SK-N-SH (cell line): ENCODE measurements at regions not wholly inside any gene's neighbourhood (a gene's known extent, or its start where the extent isn't known, plus 50 kb on each side); places are given as distances from the start of the nearest gene placed in this dataset.
A peak's percentile ranks its signal among the peaks of the same experiment; 100 is the strongest.

Experiments used
- CTCF ChIA-PET: fragments of 300-600, 350-600 bp; formaldehyde crosslinking; extraction: SDS; loops from one replicate; lab custom pipeline; 2021; lab: Yijun Ruan, JAX
- POLR2A ChIA-PET: fragments of 350-600 bp; sonication (Branson Sonifier 250); formaldehyde crosslinking; extraction: SDS; loops from one replicate; lab custom pipeline; 2020; ENCODE audit warnings: antibody characterized with exemption, inconsistent platforms; lab: Yijun Ruan, JAX
- DNase-seq: peaks from one replicate; pipeline ENCODE4 v3.0.0; 2012
- H2AFZ ChIP-seq: fragments of 200-600 bp; sonication (generic); 2 replicates; pipeline ENCODE4 v1.8.1; 2016; ENCODE audit warnings: antibody characterized with exemption, mild to moderate bottlenecking, low read depth
- H3F3A ChIP-seq: fragments of 200-600 bp; sonication (generic); replicated peaks from 2 replicates; pipeline ENCODE3; 2016; ENCODE audit warnings: antibody characterized with exemption, mild to moderate bottlenecking; ENCODE audit not compliant: insufficient read depth
- H3K27ac ChIP-seq, 2 experiments: fragments of 200-500 bp in 1 of 2; fragments of 200-600 bp in 1 of 2; sonication (Bioruptor generic) in 1 of 2; sonication (generic), shearing (Covaris generic) in 1 of 2; 2 replicates each; pipeline versions ENCODE4 v1.5.1 to v1.6.1; 2014 to 2016; ENCODE audit warnings: low read depth in 2 of 2, inconsistent platforms in 1 of 2, low read length in 1 of 2, mild to moderate bottlenecking in 1 of 2, mixed read lengths in 1 of 2
- H3K27me3 ChIP-seq: fragments of 200-600 bp; sonication (generic), shearing (Covaris generic); 2 replicates; pipeline ENCODE4 v1.6.1; 2016; ENCODE audit warnings: mixed run types; ENCODE audit not compliant: insufficient read depth
- H3K36me3 ChIP-seq, 2 experiments: fragments of 200-500 bp in 1 of 2; fragments of 200-600 bp in 1 of 2; sonication (Bioruptor generic) in 1 of 2; sonication (generic) in 1 of 2; replicated peaks in 1 of 2; 2 replicates each; pipeline versions ENCODE3 to v1.5.1; 2014 to 2016; ENCODE audit warnings: low read length in 1 of 2, mild to moderate bottlenecking in 1 of 2; ENCODE audit not compliant: insufficient read depth in 2 of 2, control insufficient read depth in 1 of 2
- H3K4me1 ChIP-seq, 2 experiments: fragments of 200-500 bp in 1 of 2; fragments of 200-600 bp in 1 of 2; sonication (Bioruptor generic) in 1 of 2; sonication (generic), shearing (Covaris generic) in 1 of 2; 2 replicates each; pipeline versions ENCODE4 v1.5.1 to v1.6.1; 2014 to 2016; ENCODE audit warnings: low read depth in 1 of 2, low read length in 1 of 2, mixed run types in 1 of 2; ENCODE audit not compliant: insufficient read depth in 2 of 2, control insufficient read depth in 1 of 2
- H3K4me2 ChIP-seq: fragments of 200-600 bp; sonication (generic), shearing (Covaris generic); 2 replicates; pipeline ENCODE4 v1.6.1; 2017; ENCODE audit warnings: mixed run types
- H3K4me3 ChIP-seq, 2 experiments: fragments of 200-500 bp in 1 of 2; fragments of 200-600 bp in 1 of 2; sonication (Bioruptor generic) in 1 of 2; sonication (generic), shearing (Covaris generic) in 1 of 2; 2 replicates each; pipeline versions ENCODE4 v1.5.1 to v1.8.1; 2014 to 2016; ENCODE audit warnings: low read depth in 2 of 2, inconsistent platforms in 1 of 2, low read length in 1 of 2, mild to moderate bottlenecking in 1 of 2, mixed read lengths in 1 of 2, moderate library complexity in 1 of 2
- H3K79me2 ChIP-seq: fragments of 200-600 bp; sonication (generic); 2 replicates; pipeline ENCODE4 v1.8.1; 2017; ENCODE audit warnings: mild to moderate bottlenecking; ENCODE audit not compliant: insufficient read depth
- H3K9ac ChIP-seq: fragments of 200-600 bp; sonication (generic); 2 replicates; pipeline ENCODE4 v1.6.1; 2017; ENCODE audit warnings: mixed run types
- H3K9me2 ChIP-seq: fragments of 200-600 bp; sonication (generic); 2 replicates; pipeline ENCODE4 v1.6.1; 2017; ENCODE audit warnings: mixed run types
- H3K9me3 ChIP-seq: fragments of 200-600 bp; sonication (generic); 2 replicates; pipeline ENCODE4 v1.6.1; 2017; ENCODE audit warnings: mixed run types, mild to moderate bottlenecking, moderate library complexity
- H4K20me1 ChIP-seq: fragments of 200-600 bp; sonication (generic); 2 replicates; pipeline ENCODE4 v1.6.1; 2017; ENCODE audit warnings: mild to moderate bottlenecking, mixed run types; ENCODE audit not compliant: insufficient read depth
- CHD2 ChIP-seq: fragments of 150-350 bp; IDR thresholded peaks from 2 replicates; pipeline ENCODE4 v1.6.1; 2018; ENCODE audit warnings: low read length; ENCODE audit not compliant: partially characterized antibody
- ELF1 ChIP-seq: IDR thresholded peaks from 2 replicates; pipeline ENCODE4 v1.4.0; 2012
- EP300 ChIP-seq, 2 experiments: IDR thresholded peaks; 2 replicates each; pipeline versions ENCODE4 v1.4.0 to v1.6.1; 2012; ENCODE audit warnings: borderline replicate concordance in 1 of 2, low read depth in 1 of 2, low read length in 1 of 2
- FOXM1 ChIP-seq: IDR thresholded peaks from 2 replicates; pipeline ENCODE4 v1.4.0; 2012; ENCODE audit warnings: low read depth, mild to moderate bottlenecking
- GATA2 ChIP-seq: sonication (generic); formaldehyde crosslinking; IDR thresholded peaks from 2 replicates; pipeline ENCODE4 v1.5.0; 2020; ENCODE audit warnings: mild to moderate bottlenecking, missing genetic modification reagents
- MAX ChIP-seq: IDR thresholded peaks from 2 replicates; pipeline ENCODE4 v1.4.0; 2012; ENCODE audit warnings: low read depth
- NFIC ChIP-seq: IDR thresholded peaks from 2 replicates; pipeline ENCODE4 v1.4.0; 2012; ENCODE audit warnings: borderline replicate concordance
- NRF1 ChIP-seq: IDR thresholded peaks from 2 replicates; pipeline ENCODE4 v1.6.1; 2012; ENCODE audit warnings: low read depth, mild to moderate bottlenecking, low read length
- PBX3 ChIP-seq: IDR thresholded peaks from 2 replicates; pipeline ENCODE4; 2012
- POLR2AphosphoS5 ChIP-seq: IDR thresholded peaks from 2 replicates; pipeline ENCODE4 v1.6.1; 2012; ENCODE audit warnings: low read depth, low read length
- RAD21 ChIP-seq: IDR thresholded peaks from 2 replicates; pipeline ENCODE4 v1.6.1; 2012; ENCODE audit warnings: mild to moderate bottlenecking, low read length
- RCOR1 ChIP-seq: fragments of 150-350 bp; IDR thresholded peaks from 2 replicates; pipeline ENCODE4 v1.6.1; 2017; ENCODE audit warnings: antibody characterized with exemption, low read length
- RXRA ChIP-seq: IDR thresholded peaks from 2 replicates; pipeline ENCODE4 v1.4.0; 2012; ENCODE audit warnings: low read depth, mild to moderate bottlenecking, borderline replicate concordance
- TAF1 ChIP-seq: IDR thresholded peaks from 2 replicates; pipeline ENCODE4 v1.6.1; 2012; ENCODE audit warnings: low read depth, mild to moderate bottlenecking, low read length, moderate library complexity, borderline replicate concordance
- TCF12 ChIP-seq: IDR thresholded peaks from 2 replicates; pipeline ENCODE4 v1.4.0; 2012
- ZBTB33 ChIP-seq: IDR thresholded peaks from 2 replicates; pipeline ENCODE4 v1.4.0; 2012; ENCODE audit warnings: low read depth, borderline replicate concordance
- WGBS: methylation state at CpG from one replicate; pipeline ENCODE4 v1.1.6; 2017; ENCODE audit warnings: low lambda C conversion rate; 5-methylcytosine and 5-hydroxymethylcytosine counted together

GRCh38 chr18:28602391-28602790 is 425.5 kb upstream of the CDH2 start:
- TF ChIP-seq NRF1 (no peak), TAF1 (no peak), NFIC (no peak), RCOR1 (no peak), ELF1 (no peak), RXRA (no peak), RAD21 (no peak), CHD2 (no peak), ZBTB33 (no peak), FOXM1 (no peak), PBX3 (no peak), EP300 (IDR thresholded peaks at IDR 0.05; ENCODE audit: borderline replicate concordance in 1 of 2, low read depth in 1 of 2, low read length in 1 of 2) (no peak), MAX (no peak), POLR2AphosphoS5 (no peak), GATA2 (no peak)
- ChIA-PET POLR2A (no interaction called here), CTCF (no interaction called here)
- no peaks in the 10 kb centered on the region for H4K20me1 ChIP-seq
- H3K4me3 ChIP-seq, result no peak overlapping the region
- no peak overlapping the region for H3K27ac ChIP-seq
- no peaks in the 10 kb centered on the region for H3K27me3 ChIP-seq
- no peaks in the 10 kb centered on the region for H3K79me2 ChIP-seq
- no peaks in the 10 kb centered on the region for H3K36me3 ChIP-seq
- no peaks in the 10 kb centered on the region for H3K4me1 ChIP-seq
- peaks cover 6% of the 10 kb centered on the region; the same call in 1 of the 2 replicates for H3K9me3 ChIP-seq
- no peak overlapping the region for H3K9ac ChIP-seq
- no peaks in the 10 kb centered on the region for H3K9me2 ChIP-seq
- no peak overlapping the region for H2AFZ ChIP-seq
- no peak overlapping the region for H3K4me2 ChIP-seq
- no peaks in the 10 kb centered on the region for H3F3A ChIP-seq
- no peak for DNase-seq

- Histone ChIP-seq H3K9me2 (no peaks in the 10 kb centered on the region), H4K20me1 (no peaks in the 10 kb centered on the region), H3K36me3 (no peaks in the 10 kb centered on the region), H3K4me1 (no peaks in the 10 kb centered on the region; a peak in 1 of 4 replicates), H3K4me2 (peak overlapping the region; percentile 38; the same call in 1 of the 2 replicates), H3K4me3 (no peak overlapping the region)
- WGBS, result 57% methylated on average over 4 of the region's 4 CpGs
- peak; percentile 29; the same call in 1 of the 2 replicates for TF ChIP-seq TCF12
- peak in 1 of 2 experiments; percentile 43; a peak in 1 of 4 replicates for TF ChIP-seq EP300 (IDR thresholded peaks at IDR 0.05; ENCODE audit: borderline replicate concordance in 1 of 2, low read depth in 1 of 2, low read length in 1 of 2)
- no peak for TF ChIP-seq GATA2
- peak; percentile 21; the same call in 1 of the 2 replicates for TF ChIP-seq PBX3
- TF ChIP-seq, all 33 proteins: peak for 3
- H3K9me3 ChIP-seq, result no peaks in the 10 kb centered on the region; the same call in 1 of the 2 replicates
- H2AFZ ChIP-seq, result no peak overlapping the region
- no peaks in the 10 kb centered on the region for H3K27me3 ChIP-seq
- peaks cover 3% of the 10 kb centered on the region for H3F3A ChIP-seq
- H3K9ac ChIP-seq, result no peak overlapping the region
- no peak overlapping the region for H3K27ac ChIP-seq
- DNase-seq, result no peak
- ChIA-PET POLR2A (no interaction called here), CTCF (interaction anchor here (0.7 kb wide), 1 partner anchor 24 kb away, joined by 3 read pairs; no protein-coding TSS in a partner anchor)
- no peaks in the 10 kb centered on the region for H3K79me2 ChIP-seq
These were observed 417.1 kb upstream of the CDH2 start for GRCh38 chr18:28594034-28594433.
